ENCODE measurements at regions not wholly inside any gene's neighbourhood (a gene's known extent, or its start where the extent isn't known, plus 50 kb on each side); places are given as distances from the start of the nearest gene placed in this dataset.

- ChIA-PET CTCF (interaction anchor here (0.9 to 2.1 kb wide), 6 partner anchors 10 to 155 kb away, joined by 3 to 5 read pairs (median 4); no protein-coding TSS in a partner anchor), POLR2A (no interaction called here)
- Mint-ChIP-seq H3K9me3 (no peaks in the 10 kb centered on the region), H3K27ac (peak overlapping the region; percentile 54), H3K4me1 (ENCODE audit: low read depth) (peaks cover 19% of the 10 kb centered on the region), H3K36me3 (ENCODE audit: low read depth) (no peaks in the 10 kb centered on the region), H3K4me3 (no peak overlapping the region), H3K27me3 (peaks cover 1% of the 10 kb centered on the region)
- ATAC-seq (no peak), DNase-seq (no peak)
- intact Hi-C loops (cut with micrococcal nuclease), result no loop called here
- TF ChIP-seq CTCF (IDR thresholded peaks at IDR 0.05), result no peak
Measured at GRCh38 chr2:200733713-200734198, 78.0 kb upstream of the BZW1 start.

- Mint-ChIP-seq H3K36me3 (ENCODE audit: low read depth) (no peaks in the 10 kb centered on the region), H3K9me3 (no peaks in the 10 kb centered on the region), H3K4me1 (ENCODE audit: low read depth) (peaks cover 19% of the 10 kb centered on the region), H3K4me3 (no peak overlapping the region), H3K27me3 (peaks cover 1% of the 10 kb centered on the region), H3K27ac (peak overlapping the region; percentile 70)
- intact Hi-C loops (cut with micrococcal nuclease), result no loop called here
- TF ChIP-seq CTCF (IDR thresholded peaks at IDR 0.05), result no peak
- peak; percentile 62 for DNase-seq
- POLR2A ChIA-PET, result interaction anchor here (0.8 kb wide), 1 partner anchor 12 kb away, joined by 3 read pairs; no protein-coding TSS in a partner anchor
- CTCF ChIA-PET, result interaction anchor here (0.6 to 2.9 kb wide), 15 partner anchors 8 to 252 kb away, joined by 3 to 19 read pairs (median 4); no protein-coding TSS in a partner anchor
- no peak for ATAC-seq
Measured at GRCh38 chr2:200735061-200735460, 76.6 kb upstream of the BZW1 start.

- POLR2A ChIA-PET, result interaction anchor here (0.8 to 0.9 kb wide), 2 partner anchors 23 to 29 kb away, joined by 3 read pairs; no protein-coding TSS in a partner anchor
Measured at GRCh38 chr2:200736646-200737274, 75.0 kb upstream of the BZW1 start.

GRCh38 chr2:200737585-200737984 is 74.1 kb upstream of the BZW1 start:
- Mint-ChIP-seq H3K27ac (no peak overlapping the region), H3K9me3 (no peaks in the 10 kb centered on the region), H3K4me1 (ENCODE audit: low read depth) (peaks cover 19% of the 10 kb centered on the region), H3K4me3 (no peak overlapping the region), H3K27me3 (peaks cover 1% of the 10 kb centered on the region), H3K36me3 (ENCODE audit: low read depth) (no peaks in the 10 kb centered on the region)
- DNase-seq, result no peak
- intact Hi-C loops (cut with micrococcal nuclease), result no loop called here
- TF ChIP-seq CTCF (IDR thresholded peaks at IDR 0.05), result no peak
- POLR2A ChIA-PET, result interaction anchor here (0.9 kb wide), 1 partner anchor 28 kb away, joined by 3 read pairs; no protein-coding TSS in a partner anchor
- CTCF ChIA-PET, result interaction anchor here (1.2 to 2.9 kb wide), 4 partner anchors 25 to 758 kb away, joined by 3 to 19 read pairs (median 4); no protein-coding TSS in a partner anchor
- ATAC-seq, result no peak

More at GRCh38 chr2:200736646-200737274, 75.0 kb upstream of the BZW1 start:
- Mint-ChIP-seq H3K36me3 (ENCODE audit: low read depth) (no peaks in the 10 kb centered on the region), H3K4me1 (ENCODE audit: low read depth) (peaks cover 19% of the 10 kb centered on the region), H3K9me3 (no peaks in the 10 kb centered on the region), H3K4me3 (no peak overlapping the region), H3K27ac (no peak overlapping the region), H3K27me3 (peaks cover 1% of the 10 kb centered on the region)
- no peak for TF ChIP-seq CTCF (IDR thresholded peaks at IDR 0.05)
- ATAC-seq (no peak), DNase-seq (no peak)
- intact Hi-C loops (cut with micrococcal nuclease), result no loop called here
- CTCF ChIA-PET, result interaction anchor here (1.2 to 2.9 kb wide), 4 partner anchors 24 to 757 kb away, joined by 3 to 19 read pairs (median 4); no protein-coding TSS in a partner anchor

GRCh38 chr2:200738590-200738989 is 73.1 kb upstream of the BZW1 start:
- DNase-seq (no peak), ATAC-seq (no peak)
- peaks cover 19% of the 10 kb centered on the region for H3K4me1 Mint-ChIP-seq (ENCODE audit: low read depth)
- H3K4me3 Mint-ChIP-seq, result no peak overlapping the region
- TF ChIP-seq CTCF (IDR thresholded peaks at IDR 0.05), result no peak
- intact Hi-C loops (cut with micrococcal nuclease), result no loop called here
- no peaks in the 10 kb centered on the region for H3K9me3 Mint-ChIP-seq
- CTCF ChIA-PET, result interaction anchor here (0.7 kb wide), 1 partner anchor 52 kb away, joined by 3 read pairs; no protein-coding TSS in a partner anchor
- no peak overlapping the region for H3K27ac Mint-ChIP-seq
- no peaks in the 10 kb centered on the region for H3K36me3 Mint-ChIP-seq (ENCODE audit: low read depth)
- H3K27me3 Mint-ChIP-seq, result peaks cover 1% of the 10 kb centered on the region
- POLR2A ChIA-PET, result no interaction called here
